ENCODE measurements at regions not wholly inside any gene's neighbourhood (a gene's known extent, or its start where the extent isn't known, plus 50 kb on each side); places are given as distances from the start of the nearest gene placed in this dataset.

- Histone ChIP-seq H3K36me3 (ENCODE audit: control insufficient read depth in 5 of 5, insufficient read depth in 5 of 5, low read length in 5 of 5) (no peaks in the 10 kb centered on the region), H3K9ac (ENCODE audit: low read length in 5 of 5) (no peak overlapping the region), H3K27ac (ENCODE audit: low read depth, low read length) (no peak overlapping the region), H3K4me1 (ENCODE audit: control insufficient read depth in 5 of 5, insufficient read depth in 5 of 5, low read length in 5 of 5) (peaks cover 0 to 11% (median 0%) of the 10 kb centered on the region in 5 donors), H3K27me3 (ENCODE audit: control insufficient read depth in 5 of 5, insufficient read depth in 4 of 5, low read length in 5 of 5) (no peaks in the 10 kb centered on the region), H3K4me3 (ENCODE audit: low read depth in 1 of 5, low read length in 5 of 5) (no peak overlapping the region), H3K9me3 (ENCODE audit: control insufficient read depth in 5 of 5, low read length in 5 of 5) (peaks cover 0 to 9% (median 0%) of the 10 kb centered on the region in 5 donors)
Measured at GRCh38 chr2:16212321-16212720, 272.0 kb downstream of the MYCN start.

DNA sequence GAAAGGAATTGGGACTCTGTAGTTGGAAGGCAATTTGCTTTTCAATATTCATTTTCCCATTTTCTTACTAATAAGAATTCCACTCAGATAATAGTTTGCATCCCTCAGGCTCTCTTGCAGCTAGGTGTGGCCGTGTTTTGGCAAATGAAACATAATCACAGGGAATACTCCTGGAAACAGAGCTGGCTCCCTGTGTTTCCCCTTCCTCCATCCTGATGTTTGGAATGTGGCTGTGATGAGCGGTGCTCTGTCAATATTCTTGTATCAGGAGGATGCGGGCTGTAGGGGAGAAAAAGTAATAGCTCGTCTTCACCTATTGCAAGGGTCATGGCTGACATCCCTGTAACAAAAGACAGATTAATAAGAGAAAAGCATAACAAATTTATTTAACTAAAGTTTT, 271.0 kb downstream of the MYCN start:
- no peak overlapping the region for H3K4me3 ChIP-seq (ENCODE audit: low read depth in 1 of 5, low read length in 5 of 5)
- H3K27me3 ChIP-seq (ENCODE audit: control insufficient read depth in 5 of 5, insufficient read depth in 4 of 5, low read length in 5 of 5), result no peaks in the 10 kb centered on the region
- no peak overlapping the region for H3K27ac ChIP-seq (ENCODE audit: low read depth, low read length)
- H3K9ac ChIP-seq (ENCODE audit: low read length in 5 of 5), result no peak overlapping the region
- H3K4me1 ChIP-seq (ENCODE audit: control insufficient read depth in 5 of 5, insufficient read depth in 5 of 5, low read length in 5 of 5), result peaks cover 0 to 8% (median 0%) of the 10 kb centered on the region in 5 donors
- H3K9me3 ChIP-seq (ENCODE audit: control insufficient read depth in 5 of 5, low read length in 5 of 5), result peaks cover 0 to 9% (median 0%) of the 10 kb centered on the region in 5 donors
- H3K36me3 ChIP-seq (ENCODE audit: control insufficient read depth in 5 of 5, insufficient read depth in 5 of 5, low read length in 5 of 5), result no peaks in the 10 kb centered on the region

GRCh38 chr2:16210841-16211240, 270.5 kb downstream of the MYCN start:
- Histone ChIP-seq H3K9ac (ENCODE audit: low read length in 5 of 5) (no peak overlapping the region), H3K27ac (ENCODE audit: low read depth, low read length) (no peak overlapping the region), H3K36me3 (ENCODE audit: control insufficient read depth in 5 of 5, insufficient read depth in 5 of 5, low read length in 5 of 5) (no peaks in the 10 kb centered on the region), H3K27me3 (ENCODE audit: control insufficient read depth in 5 of 5, insufficient read depth in 4 of 5, low read length in 5 of 5) (no peaks in the 10 kb centered on the region), H3K9me3 (ENCODE audit: control insufficient read depth in 5 of 5, low read length in 5 of 5) (peaks cover 0 to 9% (median 0%) of the 10 kb centered on the region in 5 donors), H3K4me1 (ENCODE audit: control insufficient read depth in 5 of 5, insufficient read depth in 5 of 5, low read length in 5 of 5) (peaks cover 0 to 3% (median 0%) of the 10 kb centered on the region in 5 donors), H3K4me3 (ENCODE audit: low read depth in 1 of 5, low read length in 5 of 5) (no peak overlapping the region)

DNA sequence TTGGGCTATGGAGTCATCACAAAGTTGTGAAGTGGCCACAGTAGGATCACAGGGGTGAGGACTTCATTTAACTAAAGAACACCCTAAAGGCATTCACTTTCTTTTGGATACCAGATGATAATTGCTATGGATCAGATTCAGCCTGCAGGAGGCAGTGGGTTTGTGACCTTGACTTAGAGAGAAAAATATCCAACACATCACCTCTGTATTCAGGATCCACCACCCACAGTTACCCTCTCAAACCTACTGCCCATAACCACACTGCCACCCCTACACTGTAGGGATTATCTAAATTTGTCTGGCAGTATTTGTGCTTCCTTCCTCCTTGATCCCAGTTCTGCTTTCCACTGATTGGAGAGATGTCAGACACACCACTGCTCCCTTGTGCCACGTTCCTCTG, 269.4 kb downstream of the MYCN start:
- H3K9me3 ChIP-seq (ENCODE audit: control insufficient read depth in 5 of 5, low read length in 5 of 5), result peaks cover 0 to 9% (median 0%) of the 10 kb centered on the region in 5 donors
- H3K27me3 ChIP-seq (ENCODE audit: control insufficient read depth in 5 of 5, insufficient read depth in 4 of 5, low read length in 5 of 5), result no peaks in the 10 kb centered on the region
- no peaks in the 10 kb centered on the region for H3K36me3 ChIP-seq (ENCODE audit: control insufficient read depth in 5 of 5, insufficient read depth in 5 of 5, low read length in 5 of 5)
- no peaks in the 10 kb centered on the region for H3K4me1 ChIP-seq (ENCODE audit: control insufficient read depth in 5 of 5, insufficient read depth in 5 of 5, low read length in 5 of 5)
- H3K9ac ChIP-seq (ENCODE audit: low read length in 5 of 5), result no peak overlapping the region
- H3K27ac ChIP-seq (ENCODE audit: low read depth, low read length), result no peak overlapping the region
- H3K4me3 ChIP-seq (ENCODE audit: low read depth in 1 of 5, low read length in 5 of 5), result no peak overlapping the region

- Histone ChIP-seq H3K4me1 (ENCODE audit: control insufficient read depth in 5 of 5, insufficient read depth in 5 of 5, low read length in 5 of 5) (no peaks in the 10 kb centered on the region), H3K27me3 (ENCODE audit: control insufficient read depth in 5 of 5, insufficient read depth in 4 of 5, low read length in 5 of 5) (no peaks in the 10 kb centered on the region), H3K36me3 (ENCODE audit: control insufficient read depth in 5 of 5, insufficient read depth in 5 of 5, low read length in 5 of 5) (no peaks in the 10 kb centered on the region), H3K4me3 (ENCODE audit: low read depth in 1 of 5, low read length in 5 of 5) (no peak overlapping the region), H3K9ac (ENCODE audit: low read length in 5 of 5) (no peak overlapping the region), H3K27ac (ENCODE audit: low read depth, low read length) (no peak overlapping the region), H3K9me3 (ENCODE audit: control insufficient read depth in 5 of 5, low read length in 5 of 5) (peaks cover 0 to 9% (median 0%) of the 10 kb centered on the region in 5 donors)
Measured at GRCh38 chr2:16208921-16209320, 268.6 kb downstream of the MYCN start.

- Histone ChIP-seq H3K27ac (ENCODE audit: low read depth, low read length) (no peak overlapping the region), H3K9me3 (ENCODE audit: control insufficient read depth in 5 of 5, low read length in 5 of 5) (peaks cover 0 to 9% (median 0%) of the 10 kb centered on the region in 5 donors), H3K4me1 (ENCODE audit: control insufficient read depth in 5 of 5, insufficient read depth in 5 of 5, low read length in 5 of 5) (no peaks in the 10 kb centered on the region), H3K9ac (ENCODE audit: low read length in 5 of 5) (no peak overlapping the region), H3K36me3 (ENCODE audit: control insufficient read depth in 5 of 5, insufficient read depth in 5 of 5, low read length in 5 of 5) (no peaks in the 10 kb centered on the region), H3K27me3 (ENCODE audit: control insufficient read depth in 5 of 5, insufficient read depth in 4 of 5, low read length in 5 of 5) (no peaks in the 10 kb centered on the region), H3K4me3 (ENCODE audit: low read depth in 1 of 5, low read length in 5 of 5) (no peak overlapping the region)
Measured at GRCh38 chr2:16208241-16208797, 268.0 kb downstream of the MYCN start.

DNA sequence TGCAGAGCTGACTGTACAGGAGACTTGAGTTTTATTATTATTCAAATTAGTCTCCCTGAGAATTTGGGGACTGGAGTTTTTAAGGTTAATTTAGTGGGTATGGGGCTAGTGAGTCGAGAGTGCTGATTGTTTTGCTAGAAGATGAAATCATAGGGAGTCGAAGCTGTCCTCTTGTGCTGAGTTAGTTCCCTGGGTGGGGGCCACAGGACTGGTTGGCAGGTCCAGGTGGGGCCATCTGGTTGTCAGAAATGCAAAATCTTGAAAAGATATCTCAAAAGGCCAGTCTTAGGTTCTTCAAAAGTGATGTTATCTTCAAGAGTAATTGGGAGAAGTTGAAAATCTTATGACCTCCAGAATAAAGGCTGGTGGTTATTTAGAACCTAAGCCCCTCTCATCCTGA, 267.3 kb downstream of the MYCN start:
- no peak overlapping the region for H3K9ac ChIP-seq (ENCODE audit: low read length in 5 of 5)
- no peaks in the 10 kb centered on the region for H3K4me1 ChIP-seq (ENCODE audit: control insufficient read depth in 5 of 5, insufficient read depth in 5 of 5, low read length in 5 of 5)
- no peaks in the 10 kb centered on the region for H3K36me3 ChIP-seq (ENCODE audit: control insufficient read depth in 5 of 5, insufficient read depth in 5 of 5, low read length in 5 of 5)
- H3K4me3 ChIP-seq (ENCODE audit: low read depth in 1 of 5, low read length in 5 of 5), result no peak overlapping the region
- H3K9me3 ChIP-seq (ENCODE audit: control insufficient read depth in 5 of 5, low read length in 5 of 5), result peaks cover 0 to 9% (median 0%) of the 10 kb centered on the region in 5 donors
- no peaks in the 10 kb centered on the region for H3K27me3 ChIP-seq (ENCODE audit: control insufficient read depth in 5 of 5, insufficient read depth in 4 of 5, low read length in 5 of 5)
- no peak overlapping the region for H3K27ac ChIP-seq (ENCODE audit: low read depth, low read length)

DNA sequence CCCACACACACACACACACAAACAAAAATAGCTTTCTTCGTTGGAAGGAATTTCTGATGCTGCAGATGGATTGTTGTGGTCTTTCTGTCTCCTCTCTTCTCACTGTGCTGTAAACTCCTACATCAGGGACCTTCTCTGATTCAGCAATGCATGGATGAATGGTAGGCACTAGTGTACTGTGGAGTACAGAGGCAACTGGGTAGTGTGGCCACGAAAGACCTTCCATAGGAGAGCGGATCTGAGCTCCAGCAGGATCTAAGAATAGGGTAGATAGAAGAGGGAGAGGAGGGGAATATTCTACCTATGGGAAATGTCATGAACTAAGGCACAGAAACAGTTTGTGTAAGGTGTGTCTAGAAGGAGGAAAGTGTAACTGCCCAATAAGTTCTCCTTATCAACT, 266.8 kb downstream of the MYCN start:
- Histone ChIP-seq H3K27me3 (ENCODE audit: control insufficient read depth in 5 of 5, insufficient read depth in 4 of 5, low read length in 5 of 5) (no peaks in the 10 kb centered on the region), H3K9ac (ENCODE audit: low read length in 5 of 5) (no peak overlapping the region), H3K4me1 (ENCODE audit: control insufficient read depth in 5 of 5, insufficient read depth in 5 of 5, low read length in 5 of 5) (no peaks in the 10 kb centered on the region), H3K27ac (ENCODE audit: low read depth, low read length) (no peak overlapping the region), H3K36me3 (ENCODE audit: control insufficient read depth in 5 of 5, insufficient read depth in 5 of 5, low read length in 5 of 5) (no peaks in the 10 kb centered on the region), H3K9me3 (ENCODE audit: control insufficient read depth in 5 of 5, low read length in 5 of 5) (peaks cover 0 to 9% (median 0%) of the 10 kb centered on the region in 5 donors), H3K4me3 (ENCODE audit: low read depth in 1 of 5, low read length in 5 of 5) (no peak overlapping the region)

DNA sequence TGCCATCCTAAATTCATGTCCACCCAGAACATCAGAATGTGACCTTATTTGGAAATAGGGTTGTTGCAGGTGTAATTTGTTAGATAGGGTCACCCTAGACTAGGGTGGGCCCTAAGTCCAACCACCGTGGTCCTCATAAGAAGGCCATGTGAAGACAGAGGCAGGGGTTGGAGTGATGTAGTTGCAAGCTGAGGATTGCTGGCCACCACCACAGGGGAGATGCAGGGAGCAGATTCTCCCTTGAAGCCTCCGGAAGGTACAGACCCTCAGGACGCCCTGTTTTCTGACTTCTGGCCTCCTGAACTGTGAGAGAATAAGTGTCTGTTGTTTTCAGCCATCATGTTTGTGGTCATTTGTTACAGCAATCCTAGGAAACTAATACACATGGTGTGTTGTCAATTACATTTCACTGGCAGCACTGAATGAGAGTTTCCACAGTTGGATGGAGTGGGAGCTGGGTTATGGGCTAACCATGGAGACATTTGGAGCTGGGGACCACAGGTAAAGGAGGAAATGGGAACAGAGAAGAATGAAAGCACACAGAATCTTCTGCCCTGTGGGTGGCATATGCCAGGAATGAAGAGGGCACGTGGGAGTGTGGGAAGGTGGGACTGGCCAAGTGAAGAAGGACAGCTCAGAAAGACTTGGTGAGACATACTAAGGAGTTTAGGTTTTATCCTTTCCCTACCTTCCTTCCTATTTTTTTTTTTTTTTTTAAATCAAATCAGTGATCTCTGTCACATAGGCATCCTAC, 266.0 kb downstream of the MYCN start:
- H3K9ac ChIP-seq (ENCODE audit: low read length in 5 of 5), result no peak overlapping the region
- no peaks in the 10 kb centered on the region for H3K4me1 ChIP-seq (ENCODE audit: control insufficient read depth in 5 of 5, insufficient read depth in 5 of 5, low read length in 5 of 5)
- no peaks in the 10 kb centered on the region for H3K36me3 ChIP-seq (ENCODE audit: control insufficient read depth in 5 of 5, insufficient read depth in 5 of 5, low read length in 5 of 5)
- no peak overlapping the region for H3K4me3 ChIP-seq (ENCODE audit: low read depth in 1 of 5, low read length in 5 of 5)
- no peak overlapping the region for H3K27ac ChIP-seq (ENCODE audit: low read depth, low read length)
- H3K9me3 ChIP-seq (ENCODE audit: control insufficient read depth in 5 of 5, low read length in 5 of 5), result peaks cover 0 to 9% (median 0%) of the 10 kb centered on the region in 5 donors
- no peaks in the 10 kb centered on the region for H3K27me3 ChIP-seq (ENCODE audit: control insufficient read depth in 5 of 5, insufficient read depth in 4 of 5, low read length in 5 of 5)

GRCh38 chr2:16205631-16206030, 265.3 kb downstream of the MYCN start:
- Histone ChIP-seq H3K27me3 (ENCODE audit: control insufficient read depth in 5 of 5, insufficient read depth in 4 of 5, low read length in 5 of 5) (no peaks in the 10 kb centered on the region), H3K9ac (ENCODE audit: low read length in 5 of 5) (no peak overlapping the region), H3K4me3 (ENCODE audit: low read depth in 1 of 5, low read length in 5 of 5) (no peak overlapping the region), H3K4me1 (ENCODE audit: control insufficient read depth in 5 of 5, insufficient read depth in 5 of 5, low read length in 5 of 5) (peaks cover 0 to 3% (median 0%) of the 10 kb centered on the region in 5 donors), H3K36me3 (ENCODE audit: control insufficient read depth in 5 of 5, insufficient read depth in 5 of 5, low read length in 5 of 5) (no peaks in the 10 kb centered on the region), H3K27ac (ENCODE audit: low read depth, low read length) (no peak overlapping the region), H3K9me3 (ENCODE audit: control insufficient read depth in 5 of 5, low read length in 5 of 5) (peaks cover 0 to 7% (median 0%) of the 10 kb centered on the region in 5 donors)
